ENCODE measurements at regions not wholly inside any gene's neighbourhood (a gene's known extent, or its start where the extent isn't known, plus 50 kb on each side); places are given as distances from the start of the nearest gene placed in this dataset.
"Not testable (repeated sequence)": the region's sequence is repeated elsewhere in the genome, so short reads cannot be mapped to it uniquely, and the experiment has no call there.

DNA sequence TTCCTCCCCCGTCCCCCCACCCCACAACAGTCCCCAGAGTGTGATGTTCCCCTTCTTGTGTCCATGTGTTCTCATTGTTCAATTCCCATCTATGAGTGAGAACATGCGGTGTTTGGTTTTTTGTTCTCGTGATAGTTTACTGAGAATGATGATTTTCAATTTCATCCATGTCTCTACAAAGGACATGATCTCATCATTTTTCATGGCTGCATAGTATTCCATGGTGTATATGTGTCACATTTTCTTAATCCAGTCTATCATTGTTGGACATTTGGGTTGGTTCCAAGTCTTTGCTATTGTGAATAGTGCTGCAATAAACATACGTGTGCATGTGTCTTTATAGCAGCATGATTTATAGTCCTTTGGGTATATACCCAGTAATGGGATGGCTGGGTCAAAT, 141.6 kb downstream of the POU3F4 start:
- H3K4me1 ChIP-seq (ENCODE audit: control insufficient read depth, insufficient read depth, low read length); H2BK20ac ChIP-seq (ENCODE audit: low read depth, low read length); H3K9me3 ChIP-seq (ENCODE audit: control insufficient read depth, insufficient read depth, low read length); intact Hi-C loops (cut with micrococcal nuclease); H2AK5ac ChIP-seq (ENCODE audit: low read depth, low read length); H3K4me3 ChIP-seq (ENCODE audit: insufficient read depth, low read depth, low read length); H2AFZ ChIP-seq (replicated peaks; ENCODE audit: low read length, poor library complexity); H3K9me1 ChIP-seq (ENCODE audit: insufficient read depth, low read length); H3K27ac ChIP-seq (ENCODE audit: insufficient read depth, low read length); H3K36me3 ChIP-seq (ENCODE audit: control insufficient read depth, insufficient read depth, low read length); H4K20me1 ChIP-seq (ENCODE audit: insufficient read depth, low read length); H3K9ac ChIP-seq (ENCODE audit: low read depth, low read length); H2BK5ac ChIP-seq (ENCODE audit: low read depth, low read length, poor library complexity, severe bottlenecking); in situ Hi-C loops (cut with MboI; ENCODE audit: low sequenced_read_pairs); DNase-seq; H3K4me2 ChIP-seq (ENCODE audit: low read depth, low read length); BruUV-seq (replicated peaks); H3K23ac ChIP-seq (ENCODE audit: low read depth, low read length); CTCF ChIA-PET; H4K8ac ChIP-seq (ENCODE audit: low read depth in 2 of 2, low read length in 2 of 2); H3K56ac ChIP-seq (ENCODE audit: extremely low read depth, insufficient read depth, low read length); H2BK120ac ChIP-seq (ENCODE audit: low read depth, low read length); POLR2A ChIA-PET (ENCODE audit: unreplicated experiment); H3K27me3 ChIP-seq (ENCODE audit: control insufficient read depth, insufficient read depth, low read length); H2BK15ac ChIP-seq (ENCODE audit: low read depth, low read length); ATAC-seq (ENCODE audit: low read depth); H3K79me1 ChIP-seq (ENCODE audit: low read depth in 1 of 2, low read length in 2 of 2); H4K91ac ChIP-seq (ENCODE audit: insufficient read depth, low read depth, low read length); H2AK9ac ChIP-seq (replicated peaks; ENCODE audit: low read depth, low read length, poor library complexity); H4K5ac ChIP-seq (ENCODE audit: low read depth, low read length); H3K4ac ChIP-seq (ENCODE audit: low read depth, low read length); H3K14ac ChIP-seq (replicated peaks; ENCODE audit: low read depth, low read length); H3K18ac ChIP-seq (ENCODE audit: low read depth, low read length); dilution Hi-C loops (cut with HindIII; ENCODE audit: low sequenced_read_pairs, unreplicated experiment): not testable (repeated sequence)
- WGBS, 2 experiments (ENCODE audit: extremely low coverage in 2 of 2, insufficient read length in 1 of 2): no CpG with 5 or more reads among the region's 4 CpGs
